ENCODE measurements at regions not wholly inside any gene's neighbourhood (a gene's known extent, or its start where the extent isn't known, plus 50 kb on each side); places are given as distances from the start of the nearest gene placed in this dataset.

GRCh38 chr4:158090323-158090722 lies 82.5 kb downstream of the GASK1B start:
- TF ChIP-seq FOXA2 (IDR thresholded peaks at IDR 0.05) (no peak), GABPA (IDR thresholded peaks at IDR 0.05 in 1 of 2, conservative IDR thresholded peaks at IDR 0.05 in 1 of 2) (no peak), JUND (IDR thresholded peaks at IDR 0.05) (no peak), YY1 (IDR thresholded peaks at IDR 0.05) (no peak), TAF1 (conservative IDR thresholded peaks at IDR 0.05) (no peak)
- TF ChIP-seq, protein P1, sequence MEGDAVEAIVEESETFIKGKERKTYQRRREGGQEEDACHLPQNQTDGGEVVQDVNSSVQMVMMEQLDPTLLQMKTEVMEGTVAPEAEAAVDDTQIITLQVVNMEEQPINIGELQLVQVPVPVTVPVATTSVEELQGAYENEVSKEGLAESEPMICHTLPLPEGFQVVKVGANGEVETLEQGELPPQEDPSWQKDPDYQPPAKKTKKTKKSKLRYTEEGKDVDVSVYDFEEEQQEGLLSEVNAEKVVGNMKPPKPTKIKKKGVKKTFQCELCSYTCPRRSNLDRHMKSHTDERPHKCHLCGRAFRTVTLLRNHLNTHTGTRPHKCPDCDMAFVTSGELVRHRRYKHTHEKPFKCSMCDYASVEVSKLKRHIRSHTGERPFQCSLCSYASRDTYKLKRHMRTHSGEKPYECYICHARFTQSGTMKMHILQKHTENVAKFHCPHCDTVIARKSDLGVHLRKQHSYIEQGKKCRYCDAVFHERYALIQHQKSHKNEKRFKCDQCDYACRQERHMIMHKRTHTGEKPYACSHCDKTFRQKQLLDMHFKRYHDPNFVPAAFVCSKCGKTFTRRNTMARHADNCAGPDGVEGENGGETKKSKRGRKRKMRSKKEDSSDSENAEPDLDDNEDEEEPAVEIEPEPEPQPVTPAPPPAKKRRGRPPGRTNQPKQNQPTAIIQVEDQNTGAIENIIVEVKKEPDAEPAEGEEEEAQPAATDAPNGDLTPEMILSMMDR (IDR thresholded peaks at IDR 0.05; ENCODE audit: low read depth, low read length, missing input control), result no peak
- TF ChIP-seq, protein P2, sequence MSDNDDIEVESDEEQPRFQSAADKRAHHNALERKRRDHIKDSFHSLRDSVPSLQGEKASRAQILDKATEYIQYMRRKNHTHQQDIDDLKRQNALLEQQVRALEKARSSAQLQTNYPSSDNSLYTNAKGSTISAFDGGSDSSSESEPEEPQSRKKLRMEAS (IDR thresholded peaks at IDR 0.05), result no peak
- TF ChIP-seq, protein P3, sequence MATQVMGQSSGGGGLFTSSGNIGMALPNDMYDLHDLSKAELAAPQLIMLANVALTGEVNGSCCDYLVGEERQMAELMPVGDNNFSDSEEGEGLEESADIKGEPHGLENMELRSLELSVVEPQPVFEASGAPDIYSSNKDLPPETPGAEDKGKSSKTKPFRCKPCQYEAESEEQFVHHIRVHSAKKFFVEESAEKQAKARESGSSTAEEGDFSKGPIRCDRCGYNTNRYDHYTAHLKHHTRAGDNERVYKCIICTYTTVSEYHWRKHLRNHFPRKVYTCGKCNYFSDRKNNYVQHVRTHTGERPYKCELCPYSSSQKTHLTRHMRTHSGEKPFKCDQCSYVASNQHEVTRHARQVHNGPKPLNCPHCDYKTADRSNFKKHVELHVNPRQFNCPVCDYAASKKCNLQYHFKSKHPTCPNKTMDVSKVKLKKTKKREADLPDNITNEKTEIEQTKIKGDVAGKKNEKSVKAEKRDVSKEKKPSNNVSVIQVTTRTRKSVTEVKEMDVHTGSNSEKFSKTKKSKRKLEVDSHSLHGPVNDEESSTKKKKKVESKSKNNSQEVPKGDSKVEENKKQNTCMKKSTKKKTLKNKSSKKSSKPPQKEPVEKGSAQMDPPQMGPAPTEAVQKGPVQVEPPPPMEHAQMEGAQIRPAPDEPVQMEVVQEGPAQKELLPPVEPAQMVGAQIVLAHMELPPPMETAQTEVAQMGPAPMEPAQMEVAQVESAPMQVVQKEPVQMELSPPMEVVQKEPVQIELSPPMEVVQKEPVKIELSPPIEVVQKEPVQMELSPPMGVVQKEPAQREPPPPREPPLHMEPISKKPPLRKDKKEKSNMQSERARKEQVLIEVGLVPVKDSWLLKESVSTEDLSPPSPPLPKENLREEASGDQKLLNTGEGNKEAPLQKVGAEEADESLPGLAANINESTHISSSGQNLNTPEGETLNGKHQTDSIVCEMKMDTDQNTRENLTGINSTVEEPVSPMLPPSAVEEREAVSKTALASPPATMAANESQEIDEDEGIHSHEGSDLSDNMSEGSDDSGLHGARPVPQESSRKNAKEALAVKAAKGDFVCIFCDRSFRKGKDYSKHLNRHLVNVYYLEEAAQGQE (IDR thresholded peaks at IDR 0.05), result no peak
